ENCODE measurements at regions not wholly inside any gene's neighbourhood (a gene's known extent, or its start where the extent isn't known, plus 50 kb on each side); places are given as distances from the start of the nearest gene placed in this dataset.

GRCh38 chrX:43566170-43566569 is 89.9 kb upstream of the MAOA start (continued):
- TF ChIP-seq, protein P1, sequence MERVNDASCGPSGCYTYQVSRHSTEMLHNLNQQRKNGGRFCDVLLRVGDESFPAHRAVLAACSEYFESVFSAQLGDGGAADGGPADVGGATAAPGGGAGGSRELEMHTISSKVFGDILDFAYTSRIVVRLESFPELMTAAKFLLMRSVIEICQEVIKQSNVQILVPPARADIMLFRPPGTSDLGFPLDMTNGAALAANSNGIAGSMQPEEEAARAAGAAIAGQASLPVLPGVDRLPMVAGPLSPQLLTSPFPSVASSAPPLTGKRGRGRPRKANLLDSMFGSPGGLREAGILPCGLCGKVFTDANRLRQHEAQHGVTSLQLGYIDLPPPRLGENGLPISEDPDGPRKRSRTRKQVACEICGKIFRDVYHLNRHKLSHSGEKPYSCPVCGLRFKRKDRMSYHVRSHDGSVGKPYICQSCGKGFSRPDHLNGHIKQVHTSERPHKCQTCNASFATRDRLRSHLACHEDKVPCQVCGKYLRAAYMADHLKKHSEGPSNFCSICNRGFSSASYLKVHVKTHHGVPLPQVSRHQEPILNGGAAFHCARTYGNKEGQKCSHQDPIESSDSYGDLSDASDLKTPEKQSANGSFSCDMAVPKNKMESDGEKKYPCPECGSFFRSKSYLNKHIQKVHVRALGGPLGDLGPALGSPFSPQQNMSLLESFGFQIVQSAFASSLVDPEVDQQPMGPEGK (tag by site-specific recombination; IDR thresholded peaks at IDR 0.05): no peak
- no peak for TF ChIP-seq ZNF280C (tag by site-specific recombination; IDR thresholded peaks at IDR 0.05)
- no peak for TF ChIP-seq ZFP69B (tag by site-specific recombination; IDR thresholded peaks at IDR 0.05)
- TF ChIP-seq ZNF391 (tag by site-specific recombination; IDR thresholded peaks at IDR 0.05; ENCODE audit: borderline replicate concordance, low read depth): no peak
- no peak for TF ChIP-seq ZNF623 (tag by site-specific recombination; IDR thresholded peaks at IDR 0.05)
- TF ChIP-seq ZFP41 (tag by site-specific recombination; IDR thresholded peaks at IDR 0.05; ENCODE audit: borderline replicate concordance): no peak
- TF ChIP-seq TRIM28 (IDR thresholded peaks at IDR 0.05; ENCODE audit: borderline replicate concordance, low read length): no peak
- no peak for TF ChIP-seq ZNF133 (tag by site-specific recombination; IDR thresholded peaks at IDR 0.05)
- TF ChIP-seq, protein P2, sequence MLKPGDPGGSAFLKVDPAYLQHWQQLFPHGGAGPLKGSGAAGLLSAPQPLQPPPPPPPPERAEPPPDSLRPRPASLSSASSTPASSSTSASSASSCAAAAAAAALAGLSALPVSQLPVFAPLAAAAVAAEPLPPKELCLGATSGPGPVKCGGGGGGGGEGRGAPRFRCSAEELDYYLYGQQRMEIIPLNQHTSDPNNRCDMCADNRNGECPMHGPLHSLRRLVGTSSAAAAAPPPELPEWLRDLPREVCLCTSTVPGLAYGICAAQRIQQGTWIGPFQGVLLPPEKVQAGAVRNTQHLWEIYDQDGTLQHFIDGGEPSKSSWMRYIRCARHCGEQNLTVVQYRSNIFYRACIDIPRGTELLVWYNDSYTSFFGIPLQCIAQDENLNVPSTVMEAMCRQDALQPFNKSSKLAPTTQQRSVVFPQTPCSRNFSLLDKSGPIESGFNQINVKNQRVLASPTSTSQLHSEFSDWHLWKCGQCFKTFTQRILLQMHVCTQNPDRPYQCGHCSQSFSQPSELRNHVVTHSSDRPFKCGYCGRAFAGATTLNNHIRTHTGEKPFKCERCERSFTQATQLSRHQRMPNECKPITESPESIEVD (tag by site-specific recombination; IDR thresholded peaks at IDR 0.05): no peak
- TF ChIP-seq ZNF112 (tag by site-specific recombination; IDR thresholded peaks at IDR 0.05): no peak
- no peak for TF ChIP-seq ZNF37A (tag by site-specific recombination; IDR thresholded peaks at IDR 0.05)
- TF ChIP-seq REST (tag by site-specific recombination; IDR thresholded peaks at IDR 0.05): no peak

DNA sequence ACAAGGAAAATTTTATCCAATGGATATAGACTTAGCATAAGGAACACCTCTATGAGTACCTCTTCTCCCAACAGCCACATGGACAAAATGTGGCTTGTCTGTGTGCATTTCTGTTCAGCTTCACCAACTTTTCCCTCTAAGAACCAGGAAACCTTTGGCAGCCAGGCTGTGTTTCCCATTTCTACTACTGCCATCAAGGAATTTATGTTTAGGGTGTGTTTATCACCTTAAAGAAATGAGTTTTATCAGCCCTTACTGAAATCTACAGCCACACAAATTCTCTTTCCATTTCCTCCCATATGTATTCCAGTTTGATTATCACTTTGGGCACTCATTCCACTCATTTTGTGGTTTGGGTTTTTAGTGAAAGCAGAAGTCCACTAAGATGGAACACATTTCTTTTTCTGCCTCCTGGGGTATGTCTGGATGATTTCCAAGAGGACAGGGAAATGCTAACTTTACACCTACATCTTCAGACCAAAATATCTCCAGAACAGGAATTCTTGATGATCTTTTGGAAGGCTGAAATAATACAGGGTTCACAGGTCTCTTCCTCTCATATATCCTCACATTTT is 82.6 kb upstream of the MAOA start:
- POLR2A ChIA-PET: no interaction called here
- Histone ChIP-seq H3K4me3 (ENCODE audit: low read depth, low read length) (no peak overlapping the region), H3K27ac (ENCODE audit: extremely low read depth, low read depth, low read length) (no peak overlapping the region), H3K4me1 (ENCODE audit: control insufficient read depth, insufficient read depth, low read length) (no peaks in the 10 kb centered on the region), H3K9me3 (ENCODE audit: control insufficient read depth, insufficient read depth, low read depth, low read length) (no peaks in the 10 kb centered on the region), H3K36me3 (ENCODE audit: control insufficient read depth in 2 of 2, insufficient read depth in 1 of 2, low read length in 2 of 2) (no peaks in the 10 kb centered on the region)
- CTCF ChIA-PET: interaction anchor here (0.5 kb wide), 1 partner anchor 42 kb away, joined by 4 read pairs; no protein-coding TSS in a partner anchor
- TF ChIP-seq, protein P3, sequence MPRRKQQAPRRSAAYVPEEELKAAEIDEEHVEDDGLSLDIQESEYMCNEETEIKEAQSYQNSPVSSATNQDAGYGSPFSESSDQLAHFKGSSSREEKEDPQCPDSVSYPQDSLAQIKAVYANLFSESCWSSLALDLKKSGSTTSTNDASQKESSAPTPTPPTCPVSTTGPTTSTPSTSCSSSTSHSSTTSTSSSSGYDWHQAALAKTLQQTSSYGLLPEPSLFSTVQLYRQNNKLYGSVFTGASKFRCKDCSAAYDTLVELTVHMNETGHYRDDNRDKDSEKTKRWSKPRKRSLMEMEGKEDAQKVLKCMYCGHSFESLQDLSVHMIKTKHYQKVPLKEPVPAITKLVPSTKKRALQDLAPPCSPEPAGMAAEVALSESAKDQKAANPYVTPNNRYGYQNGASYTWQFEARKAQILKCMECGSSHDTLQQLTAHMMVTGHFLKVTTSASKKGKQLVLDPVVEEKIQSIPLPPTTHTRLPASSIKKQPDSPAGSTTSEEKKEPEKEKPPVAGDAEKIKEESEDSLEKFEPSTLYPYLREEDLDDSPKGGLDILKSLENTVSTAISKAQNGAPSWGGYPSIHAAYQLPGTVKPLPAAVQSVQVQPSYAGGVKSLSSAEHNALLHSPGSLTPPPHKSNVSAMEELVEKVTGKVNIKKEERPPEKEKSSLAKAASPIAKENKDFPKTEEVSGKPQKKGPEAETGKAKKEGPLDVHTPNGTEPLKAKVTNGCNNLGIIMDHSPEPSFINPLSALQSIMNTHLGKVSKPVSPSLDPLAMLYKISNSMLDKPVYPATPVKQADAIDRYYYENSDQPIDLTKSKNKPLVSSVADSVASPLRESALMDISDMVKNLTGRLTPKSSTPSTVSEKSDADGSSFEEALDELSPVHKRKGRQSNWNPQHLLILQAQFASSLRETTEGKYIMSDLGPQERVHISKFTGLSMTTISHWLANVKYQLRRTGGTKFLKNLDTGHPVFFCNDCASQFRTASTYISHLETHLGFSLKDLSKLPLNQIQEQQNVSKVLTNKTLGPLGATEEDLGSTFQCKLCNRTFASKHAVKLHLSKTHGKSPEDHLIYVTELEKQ (tag by site-specific recombination; IDR thresholded peaks at IDR 0.05; ENCODE audit: borderline replicate concordance): no peak
- no peak for TF ChIP-seq ZNF571 (tag by site-specific recombination; IDR thresholded peaks at IDR 0.05)
- no peak for TF ChIP-seq ZNF488 (tag by site-specific recombination; IDR thresholded peaks at IDR 0.05)
- no peak for TF ChIP-seq YY2 (tag by site-specific recombination; IDR thresholded peaks at IDR 0.05)
- TF ChIP-seq SETDB1 (IDR thresholded peaks at IDR 0.05; ENCODE audit: insufficient read length, low read length): no peak
- no peak for TF ChIP-seq KLF9 (tag by site-specific recombination; IDR thresholded peaks at IDR 0.05; ENCODE audit: low read depth)
- no peak for TF ChIP-seq ZNF624 (tag by site-specific recombination; IDR thresholded peaks at IDR 0.05)
